ENCODE measurements at regions not wholly inside any gene's neighbourhood (a gene's known extent, or its start where the extent isn't known, plus 50 kb on each side); places are given as distances from the start of the nearest gene placed in this dataset.

GRCh38 chr6:74946961-74947360 lies 258.9 kb downstream of the COL12A1 start:
- Histone ChIP-seq H2AFZ (ENCODE audit: low read length) (no peak overlapping the region), H3K79me2 (ENCODE audit: insufficient read depth, low read length) (no peaks in the 10 kb centered on the region), H3K27ac (ENCODE audit: low read depth, low read length, poor library complexity, severe bottlenecking) (no peak overlapping the region), H3K4me3 (ENCODE audit: low read depth, low read length, poor library complexity, severe bottlenecking) (no peak overlapping the region), H3K9me2 (ENCODE audit: low read depth, low read length) (no peaks in the 10 kb centered on the region), H3K27me3 (ENCODE audit: insufficient read depth, low read length) (no peaks in the 10 kb centered on the region), H3K4me2 (ENCODE audit: low read length) (no peak overlapping the region), H4K20me1 (ENCODE audit: insufficient read depth, low read length) (no peaks in the 10 kb centered on the region), H3K36me3 (ENCODE audit: insufficient read depth, low read length) (no peaks in the 10 kb centered on the region), H3K9me3 (ENCODE audit: low read length) (no peaks in the 10 kb centered on the region), H3K4me1 (ENCODE audit: insufficient read depth, low read length, severe bottlenecking) (no peaks in the 10 kb centered on the region), H3F3A (ENCODE audit: insufficient read depth, low read length) (no peaks in the 10 kb centered on the region), H3K9ac (ENCODE audit: low read length) (no peak overlapping the region)
- TF ChIP-seq EZH2 (IDR thresholded peaks at IDR 0.05; ENCODE audit: borderline replicate concordance, low read length) (no peak), CTCF (IDR thresholded peaks at IDR 0.05; ENCODE audit: low read length) (no peak)

- Histone ChIP-seq H3F3A (ENCODE audit: insufficient read depth, low read length) (no peaks in the 10 kb centered on the region), H3K27me3 (ENCODE audit: insufficient read depth, low read length) (no peaks in the 10 kb centered on the region), H3K27ac (ENCODE audit: low read depth, low read length, poor library complexity, severe bottlenecking) (no peak overlapping the region), H3K9ac (ENCODE audit: low read length) (no peak overlapping the region), H4K20me1 (ENCODE audit: insufficient read depth, low read length) (no peaks in the 10 kb centered on the region), H3K36me3 (ENCODE audit: insufficient read depth, low read length) (no peaks in the 10 kb centered on the region), H3K9me2 (ENCODE audit: low read depth, low read length) (no peaks in the 10 kb centered on the region), H3K4me3 (ENCODE audit: low read depth, low read length, poor library complexity, severe bottlenecking) (no peak overlapping the region), H2AFZ (ENCODE audit: low read length) (no peak overlapping the region), H3K4me1 (ENCODE audit: insufficient read depth, low read length, severe bottlenecking) (no peaks in the 10 kb centered on the region), H3K4me2 (ENCODE audit: low read length) (no peak overlapping the region), H3K9me3 (ENCODE audit: low read length) (no peaks in the 10 kb centered on the region), H3K79me2 (ENCODE audit: insufficient read depth, low read length) (no peaks in the 10 kb centered on the region)
- no peak for TF ChIP-seq EZH2 (IDR thresholded peaks at IDR 0.05; ENCODE audit: borderline replicate concordance, low read length)
- no peak for TF ChIP-seq CTCF (IDR thresholded peaks at IDR 0.05; ENCODE audit: low read length)
Measured at GRCh38 chr6:74942130-74942529, 263.7 kb downstream of the COL12A1 start.

DNA sequence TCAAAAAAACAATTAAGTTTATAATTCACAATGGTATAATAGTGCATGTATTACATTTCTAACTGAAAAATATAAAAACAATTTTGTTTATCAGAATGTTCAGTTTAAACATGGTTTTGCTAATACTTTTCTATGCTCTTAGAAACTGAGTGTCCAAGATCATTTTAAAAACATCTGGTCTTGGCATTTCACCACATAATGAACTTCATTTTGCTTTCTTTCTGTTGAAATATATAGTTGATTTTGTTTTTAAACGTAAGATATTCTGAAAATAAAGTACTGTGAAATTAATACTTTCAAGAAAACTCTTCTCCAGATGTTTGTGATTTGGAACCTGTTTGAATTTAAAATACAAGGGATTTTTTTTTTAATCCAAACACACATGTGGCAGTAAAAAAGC lies 264.4 kb downstream of the COL12A1 start:
- Histone ChIP-seq H3K9me3 (ENCODE audit: low read length) (no peaks in the 10 kb centered on the region), H3K9me2 (ENCODE audit: low read depth, low read length) (no peaks in the 10 kb centered on the region), H3K27me3 (ENCODE audit: insufficient read depth, low read length) (no peaks in the 10 kb centered on the region), H3K4me1 (ENCODE audit: insufficient read depth, low read length, severe bottlenecking) (no peaks in the 10 kb centered on the region), H3K4me3 (ENCODE audit: low read depth, low read length, poor library complexity, severe bottlenecking) (no peak overlapping the region), H3K79me2 (ENCODE audit: insufficient read depth, low read length) (no peaks in the 10 kb centered on the region), H2AFZ (ENCODE audit: low read length) (no peak overlapping the region), H3K36me3 (ENCODE audit: insufficient read depth, low read length) (no peaks in the 10 kb centered on the region), H3K4me2 (ENCODE audit: low read length) (no peak overlapping the region), H4K20me1 (ENCODE audit: insufficient read depth, low read length) (no peaks in the 10 kb centered on the region), H3K9ac (ENCODE audit: low read length) (no peak overlapping the region), H3F3A (ENCODE audit: insufficient read depth, low read length) (no peaks in the 10 kb centered on the region), H3K27ac (ENCODE audit: low read depth, low read length, poor library complexity, severe bottlenecking) (no peak overlapping the region)
- TF ChIP-seq EZH2 (IDR thresholded peaks at IDR 0.05; ENCODE audit: borderline replicate concordance, low read length), result no peak
- TF ChIP-seq CTCF (IDR thresholded peaks at IDR 0.05; ENCODE audit: low read length), result no peak
